Stimulated activated CD4-positive, alpha-beta T cell treated with anti-CD3 and anti-CD28 coated beads, Interleukin-1b, Interleukin-23, amount 100 ng/mL, for 48 hours (primary cell): ENCODE measurements at regions not wholly inside any gene's neighbourhood (a gene's known extent, or its start where the extent isn't known, plus 50 kb on each side); places are given as distances from the start of the nearest gene placed in this dataset.

Experiments
- DNase-seq: peaks from one replicate; pipeline ENCODE4 v3.0.0-alpha.2; 2020

GRCh38 chr4:13118633-13119032, 365.5 kb downstream of the RAB28 start:
- DNase-seq: no peak

GRCh38 chr4:13117185-13117584, 367.0 kb downstream of the RAB28 start:
- no peak for DNase-seq

GRCh38 chr4:13112030-13112429, 372.1 kb downstream of the RAB28 start:
- DNase-seq: no peak

GRCh38 chr4:13109536-13109935, 374.6 kb downstream of the RAB28 start:
- no peak for DNase-seq

DNA sequence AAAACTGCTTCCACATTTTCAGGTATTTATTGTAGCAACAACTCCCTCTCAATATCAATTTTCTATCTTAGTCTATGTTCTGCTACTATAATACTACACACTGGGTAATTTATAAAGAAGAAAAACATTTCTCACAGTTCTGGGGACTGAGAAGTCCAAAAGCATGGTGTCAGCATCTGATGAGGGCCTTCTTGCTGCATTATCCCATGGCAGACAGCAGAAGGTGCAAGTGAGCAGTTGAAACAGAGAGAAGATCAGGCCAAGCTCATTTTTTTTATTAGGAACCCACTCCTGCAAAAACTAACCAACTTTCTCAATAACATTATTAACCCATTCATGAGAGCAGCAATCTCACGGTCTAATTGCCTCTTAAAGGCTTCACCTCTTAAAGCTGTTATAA, 376.0 kb downstream of the RAB28 start:
- DNase-seq: no peak

DNA sequence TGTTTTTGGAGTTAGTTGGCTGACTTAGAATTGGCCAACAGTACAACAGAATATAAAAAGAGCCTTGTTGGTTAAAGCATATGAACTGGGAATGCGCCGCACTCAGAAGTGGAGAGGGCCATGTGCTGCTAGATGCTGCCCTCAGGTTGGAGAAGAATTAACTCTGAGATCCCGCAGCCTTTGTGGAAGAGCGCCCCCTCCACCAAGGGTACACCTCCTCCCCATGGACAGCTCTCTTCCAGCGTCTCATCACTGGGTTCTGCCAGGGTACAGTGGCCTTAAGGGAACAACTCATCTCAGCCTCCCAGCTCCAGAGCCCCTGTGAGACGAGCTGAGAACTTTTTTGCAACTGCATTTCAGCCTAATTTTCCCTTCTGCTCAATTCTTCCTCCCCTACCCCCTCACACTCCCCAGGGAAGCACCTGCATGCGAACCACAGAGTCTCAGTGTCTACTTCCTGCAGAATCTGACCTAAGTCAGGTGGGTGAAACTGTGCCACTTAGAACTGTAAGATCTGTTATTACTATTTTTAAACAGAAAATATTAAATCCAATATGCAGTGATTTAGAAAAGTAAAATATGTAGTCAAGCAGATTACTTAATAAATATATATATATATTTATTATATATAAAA, 380.6 kb downstream of the RAB28 start:
- no peak for DNase-seq

GRCh38 chr4:13102092-13102742, 381.9 kb downstream of the RAB28 start:
- no peak for DNase-seq

GRCh38 chr4:13097971-13098370, 386.2 kb downstream of the RAB28 start:
- DNase-seq: no peak

GRCh38 chr4:13095722-13096121, 388.4 kb downstream of the RAB28 start:
- no peak for DNase-seq

- DNase-seq: no peak
These were observed 391.0 kb downstream of the RAB28 start for GRCh38 chr4:13093170-13093569.

- DNase-seq: no peak
These were observed 391.4 kb downstream of the RAB28 start for GRCh38 chr4:13092702-13093101.

- DNase-seq: no peak
These were observed 394.5 kb downstream of the RAB28 start for GRCh38 chr4:13089659-13089998.

GRCh38 chr4:13088726-13089658, 395.1 kb downstream of the RAB28 start:
- DNase-seq: no peak

- DNase-seq: no peak
These were observed 397.1 kb downstream of the RAB28 start for GRCh38 chr4:13087041-13087440.

- no peak for DNase-seq
These were observed 399.9 kb downstream of the RAB28 start for GRCh38 chr4:13084210-13084609.

- no peak for DNase-seq
These were observed 402.3 kb downstream of the RAB28 start for GRCh38 chr4:13081830-13082229.

- DNase-seq: no peak
These were observed 417.1 kb downstream of the RAB28 start for GRCh38 chr4:13067077-13067476.

- DNase-seq: peak; percentile 1
These were observed 425.1 kb downstream of the RAB28 start for GRCh38 chr4:13059019-13059418.

- no peak for DNase-seq
These were observed 427.4 kb downstream of the RAB28 start for GRCh38 chr4:13056630-13057189.

GRCh38 chr4:13054420-13054970, 429.6 kb downstream of the RAB28 start:
- DNase-seq: no peak

DNA sequence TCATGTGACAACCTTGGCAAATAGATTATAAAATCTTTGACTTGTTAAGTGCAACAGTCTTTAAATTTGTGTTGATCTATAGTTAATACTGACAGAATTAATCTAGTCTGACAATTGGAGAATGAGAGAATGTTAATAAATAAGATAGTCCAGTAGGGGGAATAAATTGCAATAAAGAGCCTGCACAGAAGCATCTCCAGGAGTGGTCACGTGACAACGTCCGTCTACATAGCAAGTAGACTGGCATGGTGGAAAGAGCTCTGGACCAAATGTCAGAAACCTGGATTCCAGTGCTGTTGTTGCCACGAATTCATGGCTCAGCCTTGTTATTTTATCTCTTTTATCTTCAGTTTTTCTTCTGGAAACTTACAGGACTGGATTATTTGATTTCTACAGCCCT, 436.5 kb downstream of the RAB28 start:
- no peak for DNase-seq

DNA sequence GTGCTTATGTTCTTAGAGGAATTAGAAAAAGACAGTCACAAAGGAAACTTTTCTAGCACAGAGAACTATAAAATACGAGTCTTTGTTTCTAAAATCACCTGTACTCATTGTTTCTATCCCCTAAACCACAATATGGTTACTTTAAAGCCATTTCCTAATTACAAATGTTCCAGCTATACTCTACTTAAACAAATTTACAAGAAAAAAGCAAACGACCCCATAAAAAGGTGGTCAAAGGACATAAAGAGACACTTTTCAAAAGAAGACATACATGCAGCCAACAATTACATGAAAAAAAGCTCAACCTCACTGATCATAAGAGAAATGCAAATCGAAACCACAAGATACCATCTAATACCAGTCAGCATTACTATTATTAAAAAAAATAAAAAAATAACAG, 447.3 kb downstream of the RAB28 start:
- DNase-seq: no peak

- DNase-seq: no peak
These were observed 451.2 kb downstream of the RAB28 start for GRCh38 chr4:13032936-13033335.
